ENCODE measurements at regions not wholly inside any gene's neighbourhood (a gene's known extent, or its start where the extent isn't known, plus 50 kb on each side); places are given as distances from the start of the nearest gene placed in this dataset.

DNA sequence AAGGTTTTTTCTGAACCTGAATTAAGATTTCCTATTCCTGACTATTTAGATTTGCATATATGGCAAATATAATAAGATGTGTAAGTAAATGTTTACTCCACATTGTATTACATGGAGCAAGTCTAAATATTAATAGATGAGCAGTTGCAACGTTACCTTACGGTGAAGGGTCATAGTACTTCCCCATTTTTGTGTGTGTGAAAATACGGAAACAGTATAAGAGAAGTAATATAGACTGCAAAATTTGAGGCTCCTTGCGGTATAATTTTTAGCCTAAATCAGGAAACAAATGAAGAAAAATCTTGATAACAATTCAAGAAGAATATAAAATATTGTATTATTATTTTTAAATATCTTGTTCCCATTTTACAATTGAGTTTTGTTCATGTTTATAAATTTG is 434.2 kb downstream of the GRB14 start:
- H4K20me1 ChIP-seq (ENCODE audit: insufficient read depth, low read length), result no peaks in the 10 kb centered on the region
- H3K9ac ChIP-seq (ENCODE audit: low read length), result no peak overlapping the region
- H3K79me2 ChIP-seq (ENCODE audit: low read length), result no peaks in the 10 kb centered on the region
- no peak overlapping the region for H3K4me2 ChIP-seq (ENCODE audit: low read length)
- no peaks in the 10 kb centered on the region for H3K27me3 ChIP-seq (ENCODE audit: low read depth, low read length)
- no peak overlapping the region for H3K4me3 ChIP-seq (ENCODE audit: low read length)
- no peak overlapping the region for H2AFZ ChIP-seq (ENCODE audit: low read depth, low read length)
- no peak overlapping the region for H3K27ac ChIP-seq (ENCODE audit: low read length)
- no peaks in the 10 kb centered on the region for H3K36me3 ChIP-seq (replicated peaks; ENCODE audit: low read depth, low read length)
- no peak for TF ChIP-seq CTCF (IDR thresholded peaks at IDR 0.05; ENCODE audit: low read depth, low read length)
- no peak for TF ChIP-seq EZH2phosphoT487 (IDR thresholded peaks at IDR 0.05; ENCODE audit: low read depth)
- no peaks in the 10 kb centered on the region for H3K4me1 ChIP-seq (ENCODE audit: low read length)
- no peaks in the 10 kb centered on the region for H3K9me3 ChIP-seq (ENCODE audit: insufficient read depth, low read length)

DNA sequence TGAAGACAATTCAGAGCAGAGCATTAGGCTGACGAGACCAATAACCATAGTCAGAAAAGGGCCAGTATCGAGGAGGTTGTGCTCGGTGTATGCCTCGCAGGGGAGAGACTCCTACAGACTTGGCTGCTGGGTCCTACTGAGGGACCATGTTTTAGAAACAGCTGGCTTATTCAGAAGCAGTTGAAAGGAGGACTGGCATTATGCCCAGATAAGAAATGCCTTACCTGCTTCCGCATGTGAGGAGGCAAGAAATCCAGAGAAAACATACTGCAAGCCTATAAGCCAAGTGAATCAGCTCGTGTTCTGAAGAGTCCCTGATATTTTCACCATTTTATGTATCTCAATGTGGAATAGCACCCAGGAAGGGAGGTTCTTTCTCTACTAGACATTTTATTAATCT is 434.7 kb downstream of the GRB14 start:
- H3K27me3 ChIP-seq (ENCODE audit: low read depth, low read length), result no peaks in the 10 kb centered on the region
- no peaks in the 10 kb centered on the region for H4K20me1 ChIP-seq (ENCODE audit: insufficient read depth, low read length)
- H3K79me2 ChIP-seq (ENCODE audit: low read length), result no peaks in the 10 kb centered on the region
- H3K9ac ChIP-seq (ENCODE audit: low read length), result no peak overlapping the region
- H3K36me3 ChIP-seq (replicated peaks; ENCODE audit: low read depth, low read length), result no peaks in the 10 kb centered on the region
- no peak overlapping the region for H3K27ac ChIP-seq (ENCODE audit: low read length)
- no peaks in the 10 kb centered on the region for H3K9me3 ChIP-seq (ENCODE audit: insufficient read depth, low read length)
- H3K4me2 ChIP-seq (ENCODE audit: low read length), result no peak overlapping the region
- no peak overlapping the region for H2AFZ ChIP-seq (ENCODE audit: low read depth, low read length)
- TF ChIP-seq EZH2phosphoT487 (IDR thresholded peaks at IDR 0.05; ENCODE audit: low read depth) (no peak), CTCF (IDR thresholded peaks at IDR 0.05; ENCODE audit: low read depth, low read length) (no peak)
- H3K4me1 ChIP-seq (ENCODE audit: low read length), result no peaks in the 10 kb centered on the region
- H3K4me3 ChIP-seq (ENCODE audit: low read length), result no peak overlapping the region

GRCh38 chr2:164182116-164182627 is 439.1 kb downstream of the GRB14 start:
- H3K4me2 ChIP-seq (ENCODE audit: low read length), result no peak overlapping the region
- no peaks in the 10 kb centered on the region for H3K9me3 ChIP-seq (ENCODE audit: insufficient read depth, low read length)
- H3K4me3 ChIP-seq (ENCODE audit: low read length), result no peak overlapping the region
- no peak overlapping the region for H2AFZ ChIP-seq (ENCODE audit: low read depth, low read length)
- no peak overlapping the region for H3K27ac ChIP-seq (ENCODE audit: low read length)
- no peak for TF ChIP-seq EZH2phosphoT487 (IDR thresholded peaks at IDR 0.05; ENCODE audit: low read depth)
- no peak for TF ChIP-seq CTCF (IDR thresholded peaks at IDR 0.05; ENCODE audit: low read depth, low read length)
- H3K79me2 ChIP-seq (ENCODE audit: low read length), result no peaks in the 10 kb centered on the region
- H3K27me3 ChIP-seq (ENCODE audit: low read depth, low read length), result no peaks in the 10 kb centered on the region
- no peaks in the 10 kb centered on the region for H3K36me3 ChIP-seq (replicated peaks; ENCODE audit: low read depth, low read length)
- H4K20me1 ChIP-seq (ENCODE audit: insufficient read depth, low read length), result no peaks in the 10 kb centered on the region
- no peak overlapping the region for H3K9ac ChIP-seq (ENCODE audit: low read length)
- H3K4me1 ChIP-seq (ENCODE audit: low read length), result no peaks in the 10 kb centered on the region

GRCh38 chr2:164178835-164179465 is 442.3 kb downstream of the GRB14 start:
- Histone ChIP-seq H3K4me1 (ENCODE audit: low read length) (no peaks in the 10 kb centered on the region), H3K9me3 (ENCODE audit: insufficient read depth, low read length) (no peaks in the 10 kb centered on the region), H3K4me3 (ENCODE audit: low read length) (no peak overlapping the region), H3K4me2 (ENCODE audit: low read length) (no peak overlapping the region), H2AFZ (ENCODE audit: low read depth, low read length) (no peak overlapping the region), H3K9ac (ENCODE audit: low read length) (no peak overlapping the region), H4K20me1 (ENCODE audit: insufficient read depth, low read length) (no peaks in the 10 kb centered on the region), H3K27me3 (ENCODE audit: low read depth, low read length) (no peaks in the 10 kb centered on the region), H3K27ac (ENCODE audit: low read length) (no peak overlapping the region), H3K79me2 (ENCODE audit: low read length) (no peaks in the 10 kb centered on the region), H3K36me3 (replicated peaks; ENCODE audit: low read depth, low read length) (no peaks in the 10 kb centered on the region)
- TF ChIP-seq CTCF (IDR thresholded peaks at IDR 0.05; ENCODE audit: low read depth, low read length) (no peak), EZH2phosphoT487 (IDR thresholded peaks at IDR 0.05; ENCODE audit: low read depth) (no peak)
